Neural progenitor cell (in vitro differentiated cells): ENCODE measurements at regions not wholly inside any gene's neighbourhood (a gene's known extent, or its start where the extent isn't known, plus 50 kb on each side); places are given as distances from the start of the nearest gene placed in this dataset.
A peak's percentile ranks its signal among the peaks of the same experiment; 100 is the strongest.

Source experiments
- DNase-seq: peaks from one replicate; pipeline ENCODE4 v3.0.0-alpha.2; 2016; ENCODE audit warnings: low spot score
- H2AFZ ChIP-seq: fragments of 200-600 bp; sonication (generic); replicated peaks from 2 replicates; pipeline ENCODE4 v1.6.1; 2016; ENCODE audit warnings: antibody characterized with exemption
- H3F3A ChIP-seq: fragments of 200-600 bp; sonication (generic); 2 replicates; pipeline ENCODE4 v1.6.1; 2016; ENCODE audit warnings: antibody characterized with exemption, low read depth
- H3K27ac ChIP-seq: fragments of 200-600 bp; sonication (generic); 2 replicates; pipeline ENCODE4 v1.5.1; 2016; ENCODE audit warnings: mild to moderate bottlenecking
- H3K27me3 ChIP-seq: fragments of 200-600 bp; sonication (generic); 2 replicates; pipeline ENCODE4 v1.6.1; 2016; ENCODE audit warnings: mild to moderate bottlenecking, moderate library complexity
- H3K36me3 ChIP-seq: fragments of 200-600 bp; sonication (generic); 2 replicates; pipeline ENCODE4 v1.5.1; 2016
- H3K4me1 ChIP-seq: fragments of 200-600 bp; sonication (generic); 2 replicates; pipeline ENCODE4 v1.6.1; 2016; ENCODE audit warnings: mixed run types
- H3K4me2 ChIP-seq: fragments of 200-600 bp; sonication (generic); 2 replicates; pipeline ENCODE4 v1.6.1; 2016
- H3K4me3 ChIP-seq: fragments of 200-600 bp; sonication (generic); 2 replicates; pipeline ENCODE4 v1.5.1; 2016
- H3K79me2 ChIP-seq: fragments of 200-600 bp; sonication (generic); 2 replicates; pipeline ENCODE4 v1.6.1; 2016; ENCODE audit warnings: low read depth
- H3K9ac ChIP-seq: fragments of 200-600 bp; sonication (generic); 2 replicates; pipeline ENCODE4 v1.6.1; 2016
- H3K9me3 ChIP-seq: fragments of 200-600 bp; sonication (generic); 2 replicates; pipeline ENCODE4 v1.5.1; 2016; ENCODE audit warnings: low read depth
- H4K20me1 ChIP-seq: fragments of 200-600 bp; sonication (generic); 2 replicates; pipeline ENCODE4 v1.6.1; 2016; ENCODE audit warnings: low read depth
- H3K27ac Mint-ChIP-seq: 3 replicates; pipeline ENCODE4 v1.8.0; 2021; ENCODE audit warnings: mixed read lengths
- H3K27me3 Mint-ChIP-seq: 2 replicates; pipeline ENCODE4 v1.8.0; 2022; ENCODE audit warnings: low read depth, mild to moderate bottlenecking, inconsistent platforms, moderate library complexity, mixed read lengths; ENCODE audit not compliant: insufficient read depth
- H3K36me3 Mint-ChIP-seq: 3 replicates; pipeline ENCODE4 v1.8.0; 2021; ENCODE audit warnings: mixed read lengths
- H3K4me1 Mint-ChIP-seq: 3 replicates; pipeline ENCODE4 v1.8.0; 2021; ENCODE audit warnings: mixed read lengths
- H3K4me3 Mint-ChIP-seq: 3 replicates; pipeline ENCODE4 v1.8.0; 2021; ENCODE audit warnings: mild to moderate bottlenecking, moderate library complexity, mixed read lengths
- H3K9me3 Mint-ChIP-seq: 3 replicates; pipeline ENCODE4 v1.8.0; 2020; ENCODE audit warnings: mixed read lengths
- EZH2 ChIP-seq: fragments of 200-600 bp; sonication (generic); IDR thresholded peaks from 2 replicates; pipeline ENCODE4 v1.6.1; 2017; ENCODE audit warnings: antibody characterized with exemption, mild to moderate bottlenecking, moderate library complexity
- EZH2phosphoT487 ChIP-seq: fragments of 200-600 bp; sonication (generic); IDR thresholded peaks from 2 replicates; pipeline ENCODE4 v1.6.1; 2017; ENCODE audit warnings: antibody characterized with exemption
- TF ChIP-seq, protein P1 (sequence below): fragments of 200-600 bp; sonication (generic); IDR thresholded peaks from 2 replicates; pipeline ENCODE4 v1.5.1; 2017; ENCODE audit warnings: antibody characterized with exemption, mild to moderate bottlenecking

DNA sequence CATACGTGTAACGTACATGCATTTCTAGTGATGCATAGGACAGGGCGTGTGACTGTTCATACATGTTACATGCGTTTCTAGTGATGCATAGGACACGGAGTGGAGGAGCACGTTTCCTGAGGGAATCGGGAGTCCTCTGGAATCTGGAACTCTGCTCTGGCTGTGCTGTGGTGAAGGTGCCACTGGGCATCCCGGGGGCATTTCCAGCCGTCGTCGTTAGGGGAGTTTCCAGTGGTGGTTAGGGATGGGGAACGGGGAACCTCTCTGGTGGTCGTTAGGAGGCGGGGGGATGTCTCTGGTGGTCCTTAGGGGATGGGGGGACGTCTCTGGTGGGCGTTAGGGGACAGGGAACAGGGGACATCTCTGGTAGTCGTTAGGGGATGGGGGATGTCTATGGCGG lies 209.6 kb upstream of the SOX1 start:
- no peak overlapping the region for H3K27ac ChIP-seq
- no peak overlapping the region for H2AFZ ChIP-seq
- no peaks in the 10 kb centered on the region for H3K27me3 ChIP-seq
- H3K9me3 Mint-ChIP-seq, result peaks cover 9% of the 10 kb centered on the region
- H3F3A ChIP-seq, result no peaks in the 10 kb centered on the region
- no peak overlapping the region for H3K4me3 Mint-ChIP-seq
- no peaks in the 10 kb centered on the region for H4K20me1 ChIP-seq
- no peak for DNase-seq
- peaks cover 57% of the 10 kb centered on the region for H3K4me1 Mint-ChIP-seq
- no peaks in the 10 kb centered on the region for H3K36me3 ChIP-seq
- H3K9ac ChIP-seq, result no peak overlapping the region
- H3K9me3 ChIP-seq, result no peaks in the 10 kb centered on the region
- H3K4me1 ChIP-seq, result peaks cover 12% of the 10 kb centered on the region
- H3K4me2 ChIP-seq, result no peak overlapping the region
- H3K36me3 Mint-ChIP-seq, result peaks cover 2% of the 10 kb centered on the region
- TF ChIP-seq, protein P1, sequence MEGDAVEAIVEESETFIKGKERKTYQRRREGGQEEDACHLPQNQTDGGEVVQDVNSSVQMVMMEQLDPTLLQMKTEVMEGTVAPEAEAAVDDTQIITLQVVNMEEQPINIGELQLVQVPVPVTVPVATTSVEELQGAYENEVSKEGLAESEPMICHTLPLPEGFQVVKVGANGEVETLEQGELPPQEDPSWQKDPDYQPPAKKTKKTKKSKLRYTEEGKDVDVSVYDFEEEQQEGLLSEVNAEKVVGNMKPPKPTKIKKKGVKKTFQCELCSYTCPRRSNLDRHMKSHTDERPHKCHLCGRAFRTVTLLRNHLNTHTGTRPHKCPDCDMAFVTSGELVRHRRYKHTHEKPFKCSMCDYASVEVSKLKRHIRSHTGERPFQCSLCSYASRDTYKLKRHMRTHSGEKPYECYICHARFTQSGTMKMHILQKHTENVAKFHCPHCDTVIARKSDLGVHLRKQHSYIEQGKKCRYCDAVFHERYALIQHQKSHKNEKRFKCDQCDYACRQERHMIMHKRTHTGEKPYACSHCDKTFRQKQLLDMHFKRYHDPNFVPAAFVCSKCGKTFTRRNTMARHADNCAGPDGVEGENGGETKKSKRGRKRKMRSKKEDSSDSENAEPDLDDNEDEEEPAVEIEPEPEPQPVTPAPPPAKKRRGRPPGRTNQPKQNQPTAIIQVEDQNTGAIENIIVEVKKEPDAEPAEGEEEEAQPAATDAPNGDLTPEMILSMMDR, result no peak
- TF ChIP-seq EZH2 (no peak), EZH2phosphoT487 (no peak)
- H3K79me2 ChIP-seq, result no peaks in the 10 kb centered on the region
- peaks cover 24% of the 10 kb centered on the region for H3K27me3 Mint-ChIP-seq
- H3K27ac Mint-ChIP-seq, result peak overlapping the region; percentile 81
- H3K4me3 ChIP-seq, result no peak overlapping the region

GRCh38 chr13:111857846-111858560 lies 208.9 kb upstream of the SOX1 start:
- no peak overlapping the region for H3K9ac ChIP-seq
- no peak overlapping the region for H3K27ac Mint-ChIP-seq
- H3K9me3 ChIP-seq, result no peaks in the 10 kb centered on the region
- TF ChIP-seq, protein P1, result no peak
- TF ChIP-seq EZH2phosphoT487 (no peak), EZH2 (no peak)
- no peaks in the 10 kb centered on the region for H3K27me3 ChIP-seq
- peaks cover 24% of the 10 kb centered on the region for H3K27me3 Mint-ChIP-seq
- H2AFZ ChIP-seq, result no peak overlapping the region
- H3K9me3 Mint-ChIP-seq, result peaks cover 13% of the 10 kb centered on the region
- peaks cover 12% of the 10 kb centered on the region for H3K4me1 ChIP-seq
- H3K79me2 ChIP-seq, result no peaks in the 10 kb centered on the region
- H3F3A ChIP-seq, result no peaks in the 10 kb centered on the region
- H3K4me1 Mint-ChIP-seq, result peaks cover 52% of the 10 kb centered on the region
- H3K4me3 ChIP-seq, result no peak overlapping the region
- no peaks in the 10 kb centered on the region for H4K20me1 ChIP-seq
- no peak overlapping the region for H3K4me3 Mint-ChIP-seq
- peaks cover 2% of the 10 kb centered on the region for H3K36me3 Mint-ChIP-seq
- no peak overlapping the region for H3K4me2 ChIP-seq
- no peaks in the 10 kb centered on the region for H3K36me3 ChIP-seq
- no peak overlapping the region for H3K27ac ChIP-seq
- DNase-seq, result no peak

- Histone ChIP-seq H3K4me3 (no peak overlapping the region), H3K4me2 (no peak overlapping the region), H3K79me2 (no peaks in the 10 kb centered on the region), H3K4me1 (peaks cover 17% of the 10 kb centered on the region), H3F3A (no peaks in the 10 kb centered on the region), H2AFZ (no peak overlapping the region), H4K20me1 (no peaks in the 10 kb centered on the region), H3K27me3 (no peaks in the 10 kb centered on the region), H3K9me3 (no peaks in the 10 kb centered on the region), H3K9ac (no peak overlapping the region), H3K27ac (no peak overlapping the region), H3K36me3 (no peaks in the 10 kb centered on the region)
- no peak for DNase-seq
- Mint-ChIP-seq H3K9me3 (peaks cover 13% of the 10 kb centered on the region), H3K4me3 (no peak overlapping the region), H3K4me1 (peaks cover 48% of the 10 kb centered on the region), H3K27ac (no peak overlapping the region), H3K27me3 (peaks cover 25% of the 10 kb centered on the region), H3K36me3 (peaks cover 2% of the 10 kb centered on the region)
- TF ChIP-seq, protein P1, result no peak
- TF ChIP-seq EZH2phosphoT487 (no peak), EZH2 (no peak)
Measured at GRCh38 chr13:111858571-111858970, 208.4 kb upstream of the SOX1 start.
